Naive thymus-derived CD4-positive, alpha-beta T cell (primary cell): ENCODE measurements at regions not wholly inside any gene's neighbourhood (a gene's known extent, or its start where the extent isn't known, plus 50 kb on each side); places are given as distances from the start of the nearest gene placed in this dataset.
"Not testable (repeated sequence)": the region's sequence is repeated elsewhere in the genome, so short reads cannot be mapped to it uniquely, and the experiment has no call there.

Experiments
- ATAC-seq: fragments of 150-1000 bp; cut with Tn5 transposase; 2 replicates; pipeline ENCODE4 v1.10.0; 2021; ENCODE audit warnings: mild to moderate bottlenecking, moderate library complexity
- CTCF ChIA-PET: fragments of 350-600 bp; sonication (Branson Sonifier 250); formaldehyde crosslinking; loops from one replicate; lab custom pipeline; 2021; ENCODE audit warnings: antibody characterized with exemption; lab: Charles Lee
- POLR2A ChIA-PET: fragments of 350-600 bp; sonication (Branson Sonifier 250); formaldehyde crosslinking; loops from one replicate; lab custom pipeline; 2021; ENCODE audit warnings: antibody characterized with exemption, inconsistent platforms; lab: Charles Lee
- DNase-seq, 9 donors: peaks; one replicate each; pipeline versions ENCODE4 v3.0.0 to v3.0.0-alpha.2; 2020 to 2022; ENCODE audit warnings: mixed read lengths in 1 of 9
- H3K27ac ChIP-seq: one replicate; pipeline ENCODE4 v1.7.0; 2013; ENCODE audit warnings: mild to moderate bottlenecking, low read depth, low read length, moderate library complexity
- H3K27me3 ChIP-seq, 2 donors: one replicate each; pipeline ENCODE4 v1.7.0; 2013; ENCODE audit warnings: low read length in 2 of 2, mild to moderate bottlenecking in 2 of 2, moderate library complexity in 2 of 2; ENCODE audit not compliant: control insufficient read depth in 2 of 2, insufficient read depth in 2 of 2
- H3K36me3 ChIP-seq, 3 experiments: 1 replicate in 2 of 3; 2 replicates in 1 of 3; pipeline ENCODE4 v1.7.0; 2013; ENCODE audit warnings: low read length in 3 of 3, mild to moderate bottlenecking in 3 of 3, moderate library complexity in 1 of 3; ENCODE audit not compliant: insufficient read depth in 3 of 3, control insufficient read depth in 2 of 3
- H3K4me1 ChIP-seq, 2 donors: one replicate each; pipeline ENCODE4 v1.7.0; 2013; ENCODE audit warnings: low read length in 2 of 2, mild to moderate bottlenecking in 2 of 2, moderate library complexity in 1 of 2; ENCODE audit not compliant: control insufficient read depth in 2 of 2, insufficient read depth in 2 of 2
- H3K4me3 ChIP-seq: 2 replicates; pipeline ENCODE4 v1.7.0; 2013; ENCODE audit warnings: mild to moderate bottlenecking, low read length
- H3K9me3 ChIP-seq, 3 experiments: 1 replicate in 2 of 3; 2 replicates in 1 of 3; pipeline ENCODE4 v1.7.0; 2013; ENCODE audit warnings: low read length in 3 of 3; ENCODE audit not compliant: control insufficient read depth in 2 of 3
- H3K27ac Mint-ChIP-seq, 9 donors: one replicate each; pipeline ENCODE4 v1.8.0; 2020 to 2022; ENCODE audit warnings: mixed read lengths in 9 of 9, mild to moderate bottlenecking in 8 of 9, moderate library complexity in 5 of 9, inconsistent platforms in 2 of 9
- H3K27me3 Mint-ChIP-seq, 5 donors: one replicate each; pipeline ENCODE4 v1.8.0; 2021 to 2022; ENCODE audit warnings: mixed read lengths in 5 of 5, mild to moderate bottlenecking in 1 of 5
- H3K36me3 Mint-ChIP-seq, 5 donors: one replicate each; pipeline ENCODE4 v1.8.0; 2020 to 2022; ENCODE audit warnings: mixed read lengths in 5 of 5, mild to moderate bottlenecking in 3 of 5, inconsistent platforms in 1 of 5
- H3K4me1 Mint-ChIP-seq, 7 donors: one replicate each; pipeline ENCODE4 v1.8.0; 2020 to 2022; ENCODE audit warnings: mixed read lengths in 7 of 7, mild to moderate bottlenecking in 3 of 7, inconsistent platforms in 1 of 7
- H3K4me3 Mint-ChIP-seq, 10 donors: one replicate each; pipeline ENCODE4 v1.8.0; 2020 to 2022; ENCODE audit warnings: mild to moderate bottlenecking in 10 of 10, mixed read lengths in 10 of 10, moderate library complexity in 6 of 10, inconsistent platforms in 2 of 10
- H3K9me3 Mint-ChIP-seq, 11 donors: one replicate each; pipeline ENCODE4 v1.8.0; 2020 to 2022; ENCODE audit warnings: mixed read lengths in 11 of 11, mild to moderate bottlenecking in 4 of 11, inconsistent platforms in 1 of 11, moderate library complexity in 1 of 11
- intact Hi-C, 2 donors: fragments of 100-400 bp; cut with micrococcal nuclease; formaldehyde crosslinking; loops; one replicate each; pipeline ENCODE4 v1.15.1; 2023

DNA sequence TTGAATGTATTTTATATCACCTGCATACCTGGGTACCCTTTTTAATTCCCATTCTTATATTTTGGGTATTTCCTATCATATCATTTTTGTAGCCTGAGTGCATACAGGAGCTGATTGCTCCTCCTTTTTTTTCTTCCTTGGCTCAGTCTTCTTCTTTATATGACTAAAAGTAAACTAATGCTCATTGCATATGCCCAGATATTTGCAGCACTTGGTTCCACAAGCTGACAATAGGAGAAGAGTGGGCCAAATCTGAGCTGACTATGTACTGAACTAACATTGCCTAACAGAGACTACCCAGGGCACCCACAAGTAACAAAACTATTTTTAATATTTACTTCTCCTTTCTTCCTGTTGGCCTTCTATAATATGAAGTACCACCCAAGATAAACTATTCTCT is 131.7 kb upstream of the SPOPL start:
- Histone ChIP-seq H3K4me1 (no peaks in the 10 kb centered on the region), H3K4me3 (no peak overlapping the region), H3K36me3 (no peaks in the 10 kb centered on the region), H3K9me3 (no peaks in the 10 kb centered on the region), H3K27ac (no peak overlapping the region), H3K27me3 (no peaks in the 10 kb centered on the region)
- no peak for ATAC-seq
- no peak for DNase-seq
- H3K36me3 Mint-ChIP-seq, result no peaks in the 10 kb centered on the region
- no peaks in the 10 kb centered on the region for H3K4me1 Mint-ChIP-seq
- peaks cover 0 to 3% (median 0%) of the 10 kb centered on the region in 11 donors for H3K9me3 Mint-ChIP-seq
- POLR2A ChIA-PET, result no interaction called here
- CTCF ChIA-PET, result no interaction called here
- intact Hi-C loops, result no loop called here
- no peak overlapping the region for H3K4me3 Mint-ChIP-seq
- peaks cover 0 to 4% (median 0%) of the 10 kb centered on the region in 5 donors for H3K27me3 Mint-ChIP-seq
- no peak overlapping the region for H3K27ac Mint-ChIP-seq

DNA sequence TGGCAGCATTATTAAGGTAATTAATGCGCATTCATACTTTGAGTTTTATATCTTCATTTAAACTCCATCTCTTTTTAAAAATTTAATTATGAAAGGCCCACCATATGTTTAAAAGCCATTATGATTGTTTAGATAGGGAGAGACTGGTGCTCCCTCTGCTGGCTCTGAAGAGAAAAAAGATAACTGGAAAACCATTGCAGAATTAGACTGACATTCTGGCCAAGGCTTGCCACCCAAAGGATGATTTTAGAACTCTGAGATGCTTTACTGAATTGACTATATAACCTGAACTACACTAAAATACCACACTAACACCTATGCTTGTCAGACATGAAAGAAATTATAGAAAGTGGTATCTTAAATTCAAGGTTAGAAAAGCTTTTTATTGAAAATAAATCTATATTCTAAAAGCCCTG is 127.6 kb upstream of the SPOPL start:
- ChIA-PET CTCF (interaction anchor here (0.7 kb wide), 1 partner anchor 431 kb away, joined by 4 read pairs; no protein-coding TSS in a partner anchor), POLR2A (no interaction called here)
- intact Hi-C loops, result no loop called here
- no peaks in the 10 kb centered on the region for H3K4me1 ChIP-seq
- H3K36me3 Mint-ChIP-seq, result no peaks in the 10 kb centered on the region
- H3K4me1 Mint-ChIP-seq, result no peaks in the 10 kb centered on the region
- H3K27me3 Mint-ChIP-seq, result peaks cover 0 to 9% (median 3%) of the 10 kb centered on the region in 5 donors
- H3K4me3 ChIP-seq, result no peak overlapping the region
- H3K36me3 ChIP-seq, result no peaks in the 10 kb centered on the region
- no peaks in the 10 kb centered on the region for H3K9me3 ChIP-seq
- no peak overlapping the region for H3K4me3 Mint-ChIP-seq
- DNase-seq (no peak), ATAC-seq (no peak)
- no peak overlapping the region for H3K27ac Mint-ChIP-seq
- H3K9me3 Mint-ChIP-seq, result peaks cover 0 to 4% (median 2%) of the 10 kb centered on the region in 11 donors
- no peak overlapping the region for H3K27ac ChIP-seq
- H3K27me3 ChIP-seq, result no peaks in the 10 kb centered on the region

DNA sequence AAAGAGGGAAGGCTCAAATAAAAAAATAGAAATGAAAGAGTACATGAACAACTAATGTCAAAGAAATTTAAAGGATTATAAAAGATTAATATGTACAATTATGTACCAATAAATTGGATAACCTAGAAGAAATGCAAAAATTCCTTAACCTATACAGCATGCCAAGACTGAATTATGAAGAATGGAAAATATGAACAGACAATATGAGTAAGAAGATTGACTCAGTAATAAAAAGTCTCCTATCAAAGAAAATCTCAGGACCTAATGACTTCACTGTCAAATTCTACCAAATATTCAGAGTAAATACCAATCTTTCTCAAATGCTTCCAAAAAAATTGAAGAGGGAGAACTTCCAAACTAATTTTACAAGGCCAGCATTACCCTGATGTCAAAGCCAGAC is 120.2 kb upstream of the SPOPL start:
- no peak for ATAC-seq

DNA sequence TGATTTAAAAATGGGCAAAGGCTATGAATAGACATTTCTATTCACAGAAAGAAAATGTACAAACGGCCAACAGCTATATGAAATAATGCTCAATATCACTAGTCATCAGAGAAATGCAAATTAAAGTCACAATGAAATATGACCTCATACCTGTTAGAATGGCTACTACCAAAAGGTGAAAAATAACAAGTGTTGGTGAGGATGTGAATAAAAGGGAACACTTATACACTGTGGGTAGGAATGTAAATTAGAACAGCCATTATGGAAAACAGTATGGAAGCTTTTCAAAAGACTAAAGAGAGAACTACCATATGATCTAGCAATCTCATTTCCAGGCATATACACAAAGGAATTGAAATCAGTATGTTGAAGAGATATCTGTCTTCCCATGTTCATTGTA is 118.9 kb upstream of the SPOPL start:
- ATAC-seq (no peak), DNase-seq (no peak)
- Mint-ChIP-seq H3K27me3 (peaks cover 0 to 6% (median 3%) of the 10 kb centered on the region in 5 donors), H3K27ac (no peak overlapping the region), H3K4me3 (no peak overlapping the region), H3K36me3 (no peaks in the 10 kb centered on the region), H3K9me3 (peaks cover 0 to 13% (median 2%) of the 10 kb centered on the region in 11 donors), H3K4me1 (no peaks in the 10 kb centered on the region)
- no peaks in the 10 kb centered on the region for H3K36me3 ChIP-seq
- H3K4me3 ChIP-seq, result no peak overlapping the region
- no peaks in the 10 kb centered on the region for H3K27me3 ChIP-seq
- intact Hi-C loops, result no loop called here
- H3K27ac ChIP-seq, result no peak overlapping the region
- POLR2A ChIA-PET, result no interaction called here
- CTCF ChIA-PET, result no interaction called here
- no peaks in the 10 kb centered on the region for H3K4me1 ChIP-seq
- no peaks in the 10 kb centered on the region for H3K9me3 ChIP-seq

More for the DNA sequence above, 120.2 kb upstream of the SPOPL start:
- Histone ChIP-seq H3K9me3 (no peaks in the 10 kb centered on the region), H3K27me3 (no peaks in the 10 kb centered on the region), H3K4me1 (no peaks in the 10 kb centered on the region), H3K36me3 (no peaks in the 10 kb centered on the region), H3K27ac (no peak overlapping the region), H3K4me3 (no peak overlapping the region)
- no peaks in the 10 kb centered on the region for H3K36me3 Mint-ChIP-seq
- H3K27ac Mint-ChIP-seq, result no peak overlapping the region
- H3K4me1 Mint-ChIP-seq, result no peaks in the 10 kb centered on the region
- CTCF ChIA-PET, result no interaction called here
- H3K4me3 Mint-ChIP-seq, result no peak overlapping the region
- DNase-seq, result no peak
- peaks cover 0 to 6% (median 3%) of the 10 kb centered on the region in 5 donors for H3K27me3 Mint-ChIP-seq
- POLR2A ChIA-PET, result no interaction called here
- H3K9me3 Mint-ChIP-seq, result peaks cover 0 to 13% (median 2%) of the 10 kb centered on the region in 11 donors
- intact Hi-C loops, result no loop called here

DNA sequence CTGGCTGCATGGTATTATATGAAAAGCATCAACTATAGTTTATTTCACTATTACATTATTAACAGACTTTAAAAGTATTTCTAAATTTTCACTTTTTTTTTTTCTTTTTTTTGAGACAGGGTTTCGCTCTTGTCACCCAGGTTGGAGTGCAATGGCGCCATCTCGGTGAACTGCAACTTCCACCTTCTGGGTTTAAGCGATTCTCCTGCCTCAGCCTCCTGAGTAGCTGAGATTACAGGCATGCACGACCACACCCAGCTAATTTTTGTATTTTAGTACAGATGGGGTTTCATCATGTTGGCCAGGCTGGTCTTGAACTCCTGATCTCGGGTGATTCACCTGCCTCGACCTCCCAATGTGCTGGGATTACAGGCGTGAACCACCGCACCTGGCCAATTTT is 115.4 kb upstream of the SPOPL start:
- POLR2A ChIA-PET, CTCF ChIA-PET, H3K9me3 Mint-ChIP-seq, H3K27ac ChIP-seq, H3K27me3 ChIP-seq, H3K36me3 Mint-ChIP-seq, H3K4me3 Mint-ChIP-seq, DNase-seq, H3K27ac Mint-ChIP-seq, ATAC-seq, H3K9me3 ChIP-seq, H3K27me3 Mint-ChIP-seq, H3K36me3 ChIP-seq, H3K4me1 ChIP-seq, H3K4me3 ChIP-seq, H3K4me1 Mint-ChIP-seq, intact Hi-C loops: not testable (repeated sequence)

DNA sequence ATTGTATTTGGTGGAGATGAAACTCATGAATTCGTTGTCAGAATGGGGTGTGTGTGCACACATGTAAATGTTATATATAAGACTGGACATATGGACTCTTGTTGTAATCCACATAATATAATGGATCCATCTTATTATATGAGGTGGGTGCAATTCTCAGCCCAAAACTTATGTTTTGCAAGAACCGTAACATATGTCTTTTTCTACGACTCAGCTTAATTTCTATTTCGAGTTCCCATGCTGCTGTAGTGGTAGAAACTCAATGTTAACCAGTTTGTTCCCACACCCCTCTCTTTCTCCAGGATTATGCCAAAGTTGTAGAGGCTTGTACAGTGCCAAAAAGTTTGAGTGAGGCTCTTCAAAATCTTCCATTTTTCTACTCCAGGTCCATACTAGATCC is 112.5 kb upstream of the SPOPL start:
- Histone ChIP-seq H3K4me3 (no peak overlapping the region), H3K36me3 (no peaks in the 10 kb centered on the region), H3K27me3 (no peaks in the 10 kb centered on the region), H3K9me3 (no peaks in the 10 kb centered on the region), H3K27ac (no peak overlapping the region), H3K4me1 (no peaks in the 10 kb centered on the region)
- DNase-seq (no peak), ATAC-seq (no peak)
- peaks cover 0 to under 1% (median 0%) of the 10 kb centered on the region in 11 donors for H3K9me3 Mint-ChIP-seq
- H3K27me3 Mint-ChIP-seq, result no peaks in the 10 kb centered on the region
- H3K4me3 Mint-ChIP-seq, result no peak overlapping the region
- ChIA-PET CTCF (no interaction called here), POLR2A (no interaction called here)
- H3K4me1 Mint-ChIP-seq, result no peaks in the 10 kb centered on the region
- no peaks in the 10 kb centered on the region for H3K36me3 Mint-ChIP-seq
- intact Hi-C loops, result no loop called here
- H3K27ac Mint-ChIP-seq, result no peak overlapping the region

DNA sequence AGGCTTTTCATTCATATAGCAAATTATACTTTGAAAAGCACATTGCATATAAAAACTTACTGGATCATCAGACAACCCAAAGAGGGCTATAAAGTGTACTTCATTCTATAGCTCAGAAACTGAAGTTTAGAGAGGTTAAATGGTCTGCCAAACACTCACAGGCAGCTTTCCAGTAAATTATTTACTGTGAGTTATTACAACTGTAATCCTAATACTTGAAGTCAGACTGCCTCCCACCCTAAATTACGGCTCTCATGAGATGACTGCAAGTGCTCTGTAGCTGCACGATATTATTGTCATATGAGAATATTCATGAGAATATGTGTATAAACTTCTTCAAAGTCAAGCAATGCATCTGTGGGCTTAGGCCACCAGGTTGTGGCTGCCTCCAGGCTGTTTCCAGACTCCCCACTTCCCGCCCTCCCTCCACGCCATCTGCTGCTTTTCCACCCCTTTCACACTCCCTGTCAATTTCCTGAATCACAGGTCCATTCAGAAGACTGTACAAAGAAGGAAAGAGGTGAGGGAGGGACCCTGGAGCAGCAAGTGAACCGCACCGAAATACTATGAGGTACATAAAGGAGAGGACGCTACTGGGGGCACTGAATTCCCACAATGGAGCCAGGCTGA is 111.1 kb upstream of the SPOPL start:
- intact Hi-C loops, result no loop called here
- CTCF ChIA-PET, result no interaction called here

More for the DNA sequence above, 111.1 kb upstream of the SPOPL start:
- H3K4me1 Mint-ChIP-seq, result no peaks in the 10 kb centered on the region
- Histone ChIP-seq H3K9me3 (no peaks in the 10 kb centered on the region), H3K27me3 (no peaks in the 10 kb centered on the region), H3K4me3 (no peak overlapping the region), H3K27ac (no peak overlapping the region), H3K36me3 (no peaks in the 10 kb centered on the region), H3K4me1 (no peaks in the 10 kb centered on the region)
- no peak overlapping the region for H3K4me3 Mint-ChIP-seq
- no peaks in the 10 kb centered on the region for H3K36me3 Mint-ChIP-seq
- ATAC-seq (no peak), DNase-seq (no peak)
- no peak overlapping the region for H3K27ac Mint-ChIP-seq
- no peaks in the 10 kb centered on the region for H3K27me3 Mint-ChIP-seq
- no peaks in the 10 kb centered on the region for H3K9me3 Mint-ChIP-seq
- POLR2A ChIA-PET, result no interaction called here
